ENCODE measurements at regions not wholly inside any gene's neighbourhood (a gene's known extent, or its start where the extent isn't known, plus 50 kb on each side); places are given as distances from the start of the nearest gene placed in this dataset.

DNA sequence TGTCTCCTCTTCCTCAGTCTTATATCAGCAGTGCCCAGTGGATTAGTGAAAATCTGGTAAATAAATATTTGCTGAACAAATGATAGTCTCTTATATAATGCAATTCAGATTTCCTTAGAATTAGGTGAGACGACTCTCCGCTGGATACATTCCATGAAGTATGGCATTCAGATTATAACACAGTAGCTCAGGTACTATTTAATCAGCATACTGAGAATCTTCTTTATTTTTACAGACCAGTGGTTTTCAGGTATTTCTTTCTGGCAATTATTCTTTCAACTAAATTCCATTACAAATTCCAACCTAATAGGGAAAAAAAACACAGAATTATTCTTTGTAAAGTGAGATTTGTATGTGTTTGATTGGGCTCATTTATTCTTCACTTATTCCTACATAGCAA, 435.5 kb downstream of the TAF11L14 start:
- no peaks in the 10 kb centered on the region for H3K4me1 ChIP-seq (replicated peaks in 1 of 2)
- TF ChIP-seq, protein P1, sequence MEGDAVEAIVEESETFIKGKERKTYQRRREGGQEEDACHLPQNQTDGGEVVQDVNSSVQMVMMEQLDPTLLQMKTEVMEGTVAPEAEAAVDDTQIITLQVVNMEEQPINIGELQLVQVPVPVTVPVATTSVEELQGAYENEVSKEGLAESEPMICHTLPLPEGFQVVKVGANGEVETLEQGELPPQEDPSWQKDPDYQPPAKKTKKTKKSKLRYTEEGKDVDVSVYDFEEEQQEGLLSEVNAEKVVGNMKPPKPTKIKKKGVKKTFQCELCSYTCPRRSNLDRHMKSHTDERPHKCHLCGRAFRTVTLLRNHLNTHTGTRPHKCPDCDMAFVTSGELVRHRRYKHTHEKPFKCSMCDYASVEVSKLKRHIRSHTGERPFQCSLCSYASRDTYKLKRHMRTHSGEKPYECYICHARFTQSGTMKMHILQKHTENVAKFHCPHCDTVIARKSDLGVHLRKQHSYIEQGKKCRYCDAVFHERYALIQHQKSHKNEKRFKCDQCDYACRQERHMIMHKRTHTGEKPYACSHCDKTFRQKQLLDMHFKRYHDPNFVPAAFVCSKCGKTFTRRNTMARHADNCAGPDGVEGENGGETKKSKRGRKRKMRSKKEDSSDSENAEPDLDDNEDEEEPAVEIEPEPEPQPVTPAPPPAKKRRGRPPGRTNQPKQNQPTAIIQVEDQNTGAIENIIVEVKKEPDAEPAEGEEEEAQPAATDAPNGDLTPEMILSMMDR (IDR thresholded peaks at IDR 0.05), result no peak
- no peak overlapping the region for H3K27ac ChIP-seq
- no peak for DNase-seq
- H3K4me3 ChIP-seq, result no peak overlapping the region
- H3K9me3 ChIP-seq (replicated peaks in 1 of 3), result no peaks in the 10 kb centered on the region
- WGBS, 4 donors, result 81 to 90% (median 86%) methylated on average over 2 of the region's 2 CpGs
- intact Hi-C loops (cut with DNase I), result no loop called here
- H3K27me3 ChIP-seq, result no peaks in the 10 kb centered on the region
- H3K36me3 ChIP-seq (replicated peaks in 1 of 2), result no peaks in the 10 kb centered on the region

DNA sequence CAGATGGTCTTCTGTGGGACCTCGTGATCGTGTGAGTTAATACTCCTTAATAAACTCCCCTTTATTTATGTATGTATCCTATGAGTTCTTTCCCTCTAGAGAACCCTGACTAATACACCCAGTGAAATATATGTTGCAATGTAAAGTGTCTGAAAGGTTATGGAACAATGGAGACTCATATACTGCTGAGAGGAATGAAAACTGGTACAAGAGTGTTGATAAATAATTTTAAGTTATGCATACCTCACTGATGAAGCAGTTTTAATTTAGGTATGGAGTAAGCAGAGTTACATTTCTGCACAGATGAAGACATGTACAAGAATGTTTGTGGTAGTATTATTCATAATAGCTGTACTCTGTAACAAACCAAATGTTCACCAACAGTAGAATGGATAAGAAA, 438.3 kb downstream of the TAF11L14 start:
- H3K36me3 ChIP-seq (replicated peaks in 1 of 2), result no peaks in the 10 kb centered on the region
- H3K4me1 ChIP-seq (replicated peaks in 1 of 2), result no peaks in the 10 kb centered on the region
- H3K27me3 ChIP-seq, result no peaks in the 10 kb centered on the region
- no peak overlapping the region for H3K4me3 ChIP-seq
- DNase-seq, result no peak
- no peak overlapping the region for H3K27ac ChIP-seq
- 74 to 90% (median 80%) methylated on average over 2 of the region's 2 CpGs for WGBS, 4 donors
- TF ChIP-seq, protein P1 (IDR thresholded peaks at IDR 0.05), result no peak
- TF ChIP-seq POLR2A (IDR thresholded peaks at IDR 0.05), result no peak
- H3K9me3 ChIP-seq (replicated peaks in 1 of 3), result no peaks in the 10 kb centered on the region
- intact Hi-C loops (cut with DNase I), result no loop called here

DNA sequence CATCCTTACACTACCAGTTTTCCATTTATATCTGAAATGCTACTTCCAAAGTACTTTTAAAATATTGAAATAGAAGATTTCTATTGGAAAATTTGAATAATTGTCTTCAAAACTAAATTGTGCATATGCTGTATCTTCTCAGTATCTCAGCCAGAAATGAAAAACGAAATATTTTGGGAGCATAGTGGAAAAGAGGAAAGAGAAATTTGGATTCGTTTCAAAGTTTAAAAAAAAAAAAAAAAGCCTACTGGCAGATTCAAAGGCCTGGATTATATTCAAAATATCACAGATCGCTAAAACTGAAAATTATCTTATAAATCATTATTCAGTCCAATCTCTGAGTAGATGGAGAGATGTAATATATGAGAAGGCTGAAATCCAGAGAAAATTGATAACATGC, 440.7 kb downstream of the TAF11L14 start:
- intact Hi-C loops (cut with DNase I), result no loop called here
- no peak for DNase-seq
- 50 to 67% (median 60%) methylated on average over 3 of the region's 3 CpGs for WGBS, 4 donors

DNA sequence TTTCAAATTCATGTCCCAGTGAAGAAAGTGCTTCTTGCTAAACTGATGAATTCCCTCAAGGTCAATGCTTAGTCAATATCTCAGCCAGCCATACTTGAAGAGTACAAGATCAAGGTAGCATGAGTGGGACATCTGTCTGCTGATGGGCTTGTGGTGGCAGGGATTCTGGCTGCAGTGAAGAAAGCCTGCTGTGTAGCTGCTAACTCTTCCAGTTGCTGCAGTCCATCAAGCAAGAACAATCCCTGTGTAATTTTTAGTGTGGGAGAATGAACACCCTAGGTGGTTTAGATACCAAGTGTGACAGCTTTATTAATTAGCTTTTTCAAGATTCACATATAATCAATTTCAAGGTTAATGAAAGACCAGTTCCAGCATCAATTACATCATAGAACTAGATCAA, 443.9 kb downstream of the TAF11L14 start:
- TF ChIP-seq, protein P1 (IDR thresholded peaks at IDR 0.05), result no peak
- no peak for TF ChIP-seq POLR2A (IDR thresholded peaks at IDR 0.05)
- H3K4me1 ChIP-seq (replicated peaks in 1 of 2), result no peaks in the 10 kb centered on the region
- H3K9me3 ChIP-seq (replicated peaks in 1 of 3), result no peaks in the 10 kb centered on the region
- no peak for DNase-seq
- no peaks in the 10 kb centered on the region for H3K36me3 ChIP-seq (replicated peaks in 1 of 2)
- H3K4me3 ChIP-seq, result no peak overlapping the region
- H3K27me3 ChIP-seq, result no peaks in the 10 kb centered on the region
- intact Hi-C loops (cut with DNase I), result no loop called here
- no peak overlapping the region for H3K27ac ChIP-seq

More for the DNA sequence above, 440.7 kb downstream of the TAF11L14 start:
- Histone ChIP-seq H3K27me3 (no peaks in the 10 kb centered on the region), H3K27ac (no peak overlapping the region), H3K36me3 (replicated peaks in 1 of 2) (no peaks in the 10 kb centered on the region), H3K9me3 (replicated peaks in 1 of 3) (no peaks in the 10 kb centered on the region), H3K4me3 (no peak overlapping the region), H3K4me1 (replicated peaks in 1 of 2) (no peaks in the 10 kb centered on the region)
- TF ChIP-seq, protein P1 (IDR thresholded peaks at IDR 0.05), result no peak
- no peak for TF ChIP-seq POLR2A (IDR thresholded peaks at IDR 0.05)

Measured in adrenal gland (tissue), 9 donors.